ENCODE measurements at regions not wholly inside any gene's neighbourhood (a gene's known extent, or its start where the extent isn't known, plus 50 kb on each side); places are given as distances from the start of the nearest gene placed in this dataset.
"Not testable (repeated sequence)": the region's sequence is repeated elsewhere in the genome, so short reads cannot be mapped to it uniquely, and the experiment has no call there.

DNA sequence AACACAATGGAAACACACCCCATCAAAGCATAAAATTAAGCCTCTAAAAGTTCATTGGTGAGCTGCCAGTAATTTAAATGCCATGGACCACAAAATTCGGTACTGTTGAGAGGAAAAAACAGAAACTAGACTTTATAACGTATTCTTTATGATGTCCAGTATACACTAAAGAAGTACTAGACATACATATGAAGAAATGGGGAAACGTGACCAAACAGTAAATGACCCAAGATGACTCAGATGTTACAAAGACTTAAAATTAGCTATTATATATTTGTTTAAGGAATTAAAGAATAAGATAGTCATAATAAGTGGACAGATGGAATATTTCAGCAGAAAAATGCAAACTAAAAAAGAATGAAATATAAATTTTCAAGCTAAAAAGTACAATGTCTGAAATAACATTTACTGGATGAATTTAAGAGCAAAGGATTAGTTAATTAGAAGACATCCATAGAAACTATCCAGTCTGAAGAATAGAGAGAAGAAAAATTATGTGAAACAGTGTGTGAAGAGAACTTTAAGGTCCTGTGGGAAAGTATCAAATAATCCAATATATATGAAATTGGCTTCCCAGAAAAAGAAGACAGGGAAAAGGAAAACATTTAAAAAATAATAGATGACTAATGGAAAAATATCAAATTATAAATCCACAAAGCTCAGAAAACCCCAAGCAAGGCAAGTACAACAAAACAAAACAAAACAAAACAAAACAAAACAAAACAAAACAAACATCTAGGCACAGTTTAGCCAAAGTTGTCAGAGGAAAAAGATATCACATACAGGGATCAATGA, 69.4 kb downstream of the SAMD9 start:
- no peak for FAIRE-seq

DNA sequence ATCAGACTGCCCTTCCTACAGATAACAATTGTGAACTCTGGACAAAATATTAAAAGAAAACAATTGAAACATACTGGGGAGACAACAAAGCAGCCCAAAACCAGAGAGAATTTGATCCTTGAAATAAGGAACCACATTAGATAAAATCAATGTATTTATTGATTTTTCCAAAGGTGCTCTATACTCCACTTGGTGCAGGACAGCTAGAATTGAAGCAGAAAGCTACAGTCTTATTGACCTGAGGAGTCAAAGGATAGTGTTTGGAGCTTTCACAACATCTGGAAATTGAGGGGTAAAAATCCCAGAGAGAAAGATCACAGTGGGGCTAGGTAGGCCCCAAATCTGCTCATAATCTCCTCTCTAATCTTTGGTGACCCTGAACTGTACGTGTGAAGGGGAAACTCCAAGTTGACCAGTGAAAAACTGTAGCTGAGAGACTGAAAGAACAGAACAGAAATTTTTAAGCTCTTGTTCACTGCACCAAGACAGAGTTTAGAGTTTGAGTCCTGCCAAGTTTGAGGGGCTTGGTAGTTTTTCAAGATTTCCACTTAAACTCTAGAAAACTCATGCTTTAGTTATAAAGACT, 70.2 kb downstream of the SAMD9 start:
- no peak for FAIRE-seq

DNA sequence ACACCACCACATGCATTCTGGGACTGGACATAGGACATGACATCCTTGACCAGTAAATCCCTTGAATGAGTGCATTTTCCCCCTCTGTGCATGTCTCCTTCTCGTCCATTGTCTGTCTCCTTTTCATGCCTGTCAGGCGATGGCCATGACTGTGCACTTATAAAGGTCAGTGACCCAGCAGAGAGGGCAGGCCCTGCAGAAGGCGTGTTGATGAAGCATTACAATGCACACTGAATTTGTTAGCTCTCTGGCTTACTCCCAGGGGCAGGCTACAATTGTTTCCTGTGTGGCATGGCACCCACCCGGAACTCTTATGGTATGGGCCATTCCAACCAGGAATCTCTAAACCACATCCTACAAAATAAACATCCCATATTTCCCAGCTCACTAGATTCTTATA, 71.1 kb downstream of the SAMD9 start:
- FAIRE-seq = no peak

DNA sequence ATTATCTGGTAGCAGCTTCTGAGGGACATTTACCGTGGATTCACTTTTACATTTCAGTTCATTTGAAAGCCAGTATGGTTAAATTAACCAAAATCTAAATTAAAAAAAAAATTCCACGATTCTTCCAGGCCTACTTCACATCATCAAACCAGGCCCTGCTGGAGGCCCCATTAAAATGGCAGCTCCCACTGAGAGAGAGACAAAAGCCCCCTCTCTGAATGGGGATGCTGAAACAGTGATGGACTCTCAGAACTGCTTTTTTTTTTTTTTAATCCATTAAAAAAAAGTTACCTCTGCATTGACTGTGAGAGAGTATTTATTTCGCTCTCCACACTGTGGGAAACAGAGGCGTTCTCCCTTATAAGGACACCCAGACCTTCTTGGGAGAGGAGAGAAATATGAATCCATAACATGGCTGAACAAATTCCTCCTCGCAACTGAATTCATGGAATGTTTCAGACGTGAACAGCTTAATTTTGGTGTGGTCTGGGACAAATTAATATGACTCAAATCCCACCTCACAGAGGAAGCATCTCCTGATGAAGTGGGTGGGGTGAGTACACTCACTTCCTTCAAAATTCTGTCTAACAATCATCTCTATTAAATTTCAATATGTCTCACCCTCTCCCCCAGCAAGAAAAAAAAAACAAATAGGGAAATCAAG, 73.5 kb downstream of the SAMD9 start:
- no peak for FAIRE-seq

DNA sequence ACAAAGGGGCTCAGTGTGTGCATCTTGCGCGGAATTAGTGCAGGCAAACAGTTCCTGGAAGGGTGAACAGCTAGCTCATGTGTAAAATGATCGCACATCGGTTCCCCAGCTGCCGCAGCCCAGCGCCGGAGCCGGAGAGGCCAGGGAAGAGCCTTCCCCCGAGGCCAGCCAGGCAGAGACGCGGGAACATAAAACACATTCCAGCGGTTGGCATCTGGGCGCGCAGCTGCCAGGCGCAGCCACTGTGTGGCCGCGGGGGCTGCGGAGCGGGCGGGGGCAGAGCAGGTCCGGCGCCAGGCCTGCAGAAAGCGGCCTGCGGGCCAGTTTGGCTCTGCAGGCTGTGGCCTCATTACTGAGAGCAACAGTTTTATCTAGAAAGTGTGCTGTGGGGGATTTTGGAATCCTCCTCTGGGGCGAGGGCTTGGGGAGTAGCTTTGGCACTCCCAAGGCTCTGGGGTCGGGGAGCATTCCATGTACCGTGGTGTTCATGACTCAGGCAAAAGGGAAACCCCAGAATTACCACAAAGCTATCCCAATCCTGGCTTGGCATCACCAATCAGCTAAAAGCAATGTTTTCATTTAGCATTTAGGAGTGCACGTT, 74.3 kb downstream of the SAMD9 start:
- no peak for FAIRE-seq

DNA sequence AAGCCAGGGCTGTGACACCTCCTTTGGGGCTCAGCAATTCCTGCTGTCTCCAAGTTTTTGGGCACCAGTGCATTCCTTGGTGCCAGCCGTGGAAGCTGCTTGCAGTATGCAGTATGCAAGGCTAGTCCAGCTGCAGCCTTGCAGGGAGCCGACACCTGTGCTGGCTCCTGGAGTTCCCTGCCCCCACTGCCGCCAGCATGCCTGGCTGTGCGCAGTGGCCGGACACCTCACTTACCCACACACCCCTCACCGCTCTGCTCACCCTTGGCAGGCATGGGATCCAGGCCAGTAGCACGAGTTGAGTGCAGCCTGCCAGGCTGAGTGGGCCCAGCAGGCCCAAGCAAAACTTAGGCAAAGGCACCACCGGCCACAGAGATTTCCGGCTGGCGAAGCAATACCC, 77.4 kb downstream of the SAMD9 start:
- no peak for FAIRE-seq

DNA sequence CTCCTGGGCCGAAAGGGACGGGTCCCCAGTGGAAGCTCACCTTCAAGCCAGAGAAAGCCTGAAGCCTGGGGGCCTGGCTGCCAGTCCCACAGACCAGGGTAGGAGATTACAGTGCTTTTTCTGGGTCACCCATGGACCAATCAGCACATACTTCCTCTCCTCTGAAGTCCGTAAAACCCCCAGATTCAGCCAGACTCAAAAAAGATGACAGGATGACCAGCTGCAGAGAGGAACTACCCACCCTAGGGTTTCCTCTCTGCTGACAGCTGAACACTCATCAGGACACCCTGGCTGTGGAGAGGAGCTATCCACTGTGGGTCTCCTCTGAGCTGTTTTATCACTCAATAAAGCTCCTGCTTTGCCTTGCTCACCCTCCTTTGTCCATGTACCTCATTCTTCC, 78.0 kb downstream of the SAMD9 start:
- FAIRE-seq = no peak

DNA sequence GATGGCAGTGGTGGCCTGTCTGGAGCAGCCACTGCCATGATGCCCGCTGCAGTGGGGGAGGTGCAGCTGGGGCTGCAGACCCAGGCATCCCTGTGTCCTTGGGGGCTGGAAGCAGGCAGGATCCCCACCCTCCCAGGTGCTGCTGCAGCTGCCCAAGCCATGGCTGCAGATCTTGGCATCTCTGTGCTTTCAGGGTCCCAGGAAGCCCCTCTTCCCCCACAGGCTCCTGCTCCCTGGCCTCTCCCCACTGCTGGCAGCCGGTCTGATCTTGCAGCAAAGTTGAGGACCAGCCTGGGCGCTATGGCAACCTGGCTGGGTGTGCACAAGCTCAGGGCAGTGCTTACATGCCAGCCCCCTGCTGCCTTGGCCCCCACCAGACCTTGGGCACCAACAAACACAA, 78.5 kb downstream of the SAMD9 start:
- no peak for FAIRE-seq

DNA sequence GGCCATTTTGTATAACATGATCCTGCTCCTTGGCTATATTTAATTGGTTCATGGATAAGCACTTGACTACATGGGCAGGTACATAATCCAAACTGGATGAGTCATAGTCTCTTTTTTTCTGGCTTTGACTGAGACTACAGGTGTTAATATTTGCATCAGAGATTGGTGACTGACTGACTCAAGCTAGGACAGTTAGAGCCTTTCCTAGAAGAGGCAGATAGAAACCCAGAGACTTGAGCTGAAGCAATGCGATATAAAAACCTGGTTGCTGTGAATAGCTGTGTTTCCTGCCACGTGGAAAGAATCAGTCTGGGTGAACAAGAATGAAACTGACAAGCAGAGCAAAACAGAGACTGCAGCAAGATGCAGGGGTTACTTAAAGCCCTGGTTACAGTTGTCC, 81.0 kb downstream of the SAMD9 start:
- no peak for FAIRE-seq

DNA sequence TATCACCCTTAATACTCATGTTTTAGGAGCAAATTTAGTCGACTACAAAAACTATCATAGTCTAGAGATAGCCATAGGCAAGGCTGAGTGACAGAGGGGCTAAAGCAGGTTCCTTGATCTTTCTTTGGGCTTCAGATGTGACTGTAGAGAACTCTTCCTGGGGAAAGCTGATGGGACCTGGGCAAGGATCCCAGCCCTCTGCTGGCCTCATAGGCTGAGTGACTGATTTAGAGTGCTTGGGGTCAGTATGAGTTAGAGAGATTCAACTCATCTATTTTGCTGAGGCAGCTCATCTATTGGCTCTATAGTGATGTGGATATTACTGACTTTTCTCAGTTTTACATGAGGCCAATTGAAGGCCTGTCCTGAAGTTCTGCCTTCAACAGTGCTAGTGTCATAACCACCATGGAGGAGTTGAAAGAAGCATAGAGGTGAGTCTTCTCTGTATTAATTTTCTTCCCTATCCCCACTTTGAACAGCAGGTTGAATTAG, 81.6 kb downstream of the SAMD9 start:
- FAIRE-seq = no peak

DNA sequence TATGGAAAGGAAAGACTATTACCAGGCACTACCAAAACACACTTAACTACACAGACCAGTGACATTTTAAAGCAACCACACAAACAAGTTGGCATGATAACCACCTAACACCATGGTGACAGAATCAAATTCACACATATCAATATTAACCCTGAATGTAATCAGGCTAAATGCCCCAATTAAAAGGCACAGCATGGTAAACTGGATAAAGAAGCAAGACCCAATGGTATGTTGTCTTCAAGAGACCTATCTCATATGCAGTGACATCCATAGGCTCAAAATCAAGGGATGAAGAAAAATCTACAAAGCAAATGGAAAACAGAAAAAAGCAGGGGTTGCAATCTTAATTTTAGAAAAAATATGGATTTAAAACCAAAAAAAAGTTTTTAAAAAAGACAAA, 86.0 kb downstream of the SAMD9 start:
- FAIRE-seq = no peak

DNA sequence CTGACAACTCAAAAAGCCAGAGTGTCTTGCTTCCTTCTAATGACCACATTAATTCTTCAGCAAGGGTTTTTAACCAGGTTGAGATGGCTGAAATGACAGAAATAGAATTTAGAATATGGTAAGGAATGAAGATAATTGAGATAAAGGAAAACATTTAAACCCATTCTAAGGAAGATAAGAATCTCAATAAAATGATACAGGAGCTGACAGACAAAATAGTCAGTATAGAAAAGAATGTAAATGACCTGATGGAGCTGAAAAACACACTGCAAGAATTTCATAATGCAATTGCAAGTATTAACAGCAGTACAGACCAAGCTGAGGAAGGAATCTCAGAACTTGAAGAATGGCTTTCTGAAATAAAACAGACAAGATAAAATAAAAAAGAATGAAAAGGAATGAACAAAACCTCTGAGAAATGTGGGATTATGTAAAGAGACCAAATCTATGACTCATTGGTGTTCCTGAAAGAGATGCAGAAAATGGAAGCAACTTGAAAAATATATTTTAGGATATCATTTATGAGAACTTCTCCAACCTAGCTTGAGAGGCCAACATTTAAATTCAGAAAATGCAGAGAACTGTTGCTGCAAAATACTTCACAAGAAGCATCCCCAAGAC, 87.1 kb downstream of the SAMD9 start:
- FAIRE-seq = no peak

DNA sequence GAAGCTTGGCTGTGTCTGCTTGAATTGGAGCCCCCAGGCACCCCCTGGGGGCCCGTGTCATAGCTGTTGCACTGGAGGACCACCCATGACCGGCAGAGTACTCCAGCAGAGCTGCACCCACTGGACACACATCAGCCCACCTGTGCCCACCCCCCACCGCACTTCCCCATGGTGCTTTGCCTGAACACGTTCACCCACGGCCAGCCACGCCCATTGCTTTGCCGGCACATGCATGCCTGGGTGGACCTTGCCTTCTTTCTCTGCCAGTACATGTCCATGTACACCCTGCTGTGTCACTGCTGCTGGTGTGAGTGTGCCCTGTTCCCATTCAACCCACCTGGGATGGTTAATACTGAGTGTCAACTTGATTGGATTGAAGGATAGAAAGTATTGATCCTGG, 88.7 kb downstream of the SAMD9 start:
- FAIRE-seq = no peak

DNA sequence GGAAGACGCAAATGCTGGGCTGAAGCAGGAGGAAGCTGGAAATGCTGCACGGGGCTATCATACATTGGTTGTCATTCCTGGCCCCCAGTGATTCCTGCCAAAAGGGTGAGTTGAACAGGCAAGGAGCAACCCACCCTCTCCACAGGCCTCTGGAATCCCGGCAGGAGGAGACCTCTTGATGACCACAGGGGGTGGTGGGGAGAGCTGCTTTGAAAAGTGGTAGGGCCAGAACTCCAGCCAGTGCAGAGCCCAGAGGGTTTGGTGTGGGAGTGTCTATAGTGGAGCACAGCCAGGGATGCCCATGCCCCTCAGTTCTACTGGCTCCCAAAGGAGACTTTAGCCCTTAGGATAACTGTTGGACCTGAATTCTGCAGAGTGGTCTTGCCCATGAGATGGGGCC, 89.2 kb downstream of the SAMD9 start:
- no peak for FAIRE-seq

DNA sequence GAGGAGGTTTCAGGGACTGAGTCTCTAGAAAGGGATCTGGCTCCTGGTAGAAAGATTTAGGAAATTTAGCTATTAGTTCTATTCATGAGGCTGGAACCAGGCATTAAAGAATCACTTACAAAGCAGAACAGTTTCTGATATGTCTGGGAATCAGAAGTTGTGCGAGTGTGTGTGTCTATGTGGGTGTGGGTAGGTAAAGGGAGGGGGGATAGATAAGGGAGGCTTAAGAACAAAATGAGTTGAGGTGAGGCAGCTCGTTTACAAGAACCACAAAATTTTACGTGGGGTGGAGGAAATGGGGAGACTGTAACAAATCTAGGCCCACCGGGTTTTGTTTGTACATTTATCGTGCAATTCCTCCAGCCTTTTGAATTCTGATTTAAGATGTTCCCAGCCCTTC, 90.7 kb downstream of the SAMD9 start:
- no peak for FAIRE-seq

DNA sequence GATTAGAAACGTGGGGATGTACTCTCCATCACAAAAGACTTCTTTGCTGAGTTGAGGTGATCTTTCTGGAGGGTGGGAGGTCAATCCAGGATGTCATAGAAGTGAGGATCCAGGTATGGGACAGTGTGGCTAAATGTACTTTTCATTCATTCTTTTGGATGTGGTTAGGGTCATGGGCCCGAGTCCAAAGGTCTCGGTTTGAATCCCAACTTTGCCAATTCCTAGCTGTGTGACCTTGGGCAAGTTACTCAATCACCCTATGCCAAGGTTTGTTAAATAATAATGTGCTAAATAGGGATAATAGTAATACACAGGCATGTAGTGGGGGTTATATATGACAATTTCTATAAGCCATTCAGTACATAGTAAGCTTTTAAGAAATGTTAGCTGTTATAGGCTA, 91.4 kb downstream of the SAMD9 start:
- no peak for FAIRE-seq

DNA sequence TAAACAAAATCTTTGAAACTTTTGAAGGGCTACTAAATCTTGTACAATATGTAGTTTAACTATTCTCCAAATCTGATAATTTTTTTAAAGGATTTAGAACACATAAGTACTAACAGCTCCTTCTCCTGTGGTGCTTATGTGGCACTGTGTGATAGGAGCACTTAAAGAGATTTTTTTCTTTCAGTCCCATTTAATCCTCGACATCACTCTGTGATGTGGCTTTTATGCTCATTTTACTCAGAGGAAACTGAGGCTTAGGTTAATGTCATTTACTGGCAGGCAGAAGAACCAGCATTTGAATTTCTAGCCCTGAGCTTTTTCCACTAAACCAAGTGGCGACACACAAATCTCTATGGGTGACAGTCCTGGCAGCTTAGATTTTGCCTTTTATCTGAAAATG, 92.4 kb downstream of the SAMD9 start:
- no peak for FAIRE-seq

DNA sequence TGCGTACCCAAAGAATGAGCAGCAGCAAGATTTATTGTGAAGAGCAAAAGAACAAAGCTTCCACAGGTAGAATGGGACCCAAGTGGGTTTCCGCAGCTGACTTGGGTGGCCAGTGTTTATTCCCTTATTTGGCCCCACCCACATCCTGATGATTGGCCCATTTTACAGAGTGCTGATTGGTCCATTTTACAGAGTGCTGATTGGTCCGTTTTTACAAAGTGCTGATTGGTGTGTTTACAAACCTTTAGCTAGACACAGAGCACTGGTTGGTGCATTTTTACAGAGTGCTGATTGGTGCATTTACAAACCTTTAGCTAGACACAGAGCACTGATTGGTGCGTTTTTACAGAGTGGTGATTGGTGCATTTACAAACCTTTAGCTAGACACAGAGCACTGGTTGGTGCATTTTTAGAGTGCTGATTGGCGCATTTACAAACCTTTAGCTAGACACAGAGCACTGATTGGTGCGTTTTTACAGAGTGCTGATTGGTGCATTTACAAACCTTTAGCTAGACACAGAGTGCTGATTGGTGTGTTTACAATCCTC, 94.8 kb downstream of the SAMD9 start:
- not testable (repeated sequence) for FAIRE-seq

DNA sequence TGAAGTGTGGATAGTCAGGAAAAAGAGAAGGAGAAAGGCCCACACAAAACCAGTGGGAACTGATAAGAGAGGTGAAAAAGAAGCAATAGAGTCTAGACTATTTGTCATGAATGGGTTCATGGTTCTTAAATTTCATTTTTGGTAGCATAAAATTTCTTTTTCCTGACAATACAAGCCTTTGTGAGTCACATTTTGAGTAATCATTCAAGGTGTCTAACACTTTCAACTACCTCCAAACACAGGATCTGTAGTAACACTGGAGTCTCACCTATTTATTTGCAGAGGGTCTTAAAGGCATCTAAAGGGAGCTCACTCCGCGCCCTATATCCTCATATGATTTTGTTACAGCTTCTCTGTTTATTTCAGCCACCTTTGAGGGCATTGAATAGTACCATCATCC, 96.0 kb downstream of the SAMD9 start:
- no peak for FAIRE-seq

DNA sequence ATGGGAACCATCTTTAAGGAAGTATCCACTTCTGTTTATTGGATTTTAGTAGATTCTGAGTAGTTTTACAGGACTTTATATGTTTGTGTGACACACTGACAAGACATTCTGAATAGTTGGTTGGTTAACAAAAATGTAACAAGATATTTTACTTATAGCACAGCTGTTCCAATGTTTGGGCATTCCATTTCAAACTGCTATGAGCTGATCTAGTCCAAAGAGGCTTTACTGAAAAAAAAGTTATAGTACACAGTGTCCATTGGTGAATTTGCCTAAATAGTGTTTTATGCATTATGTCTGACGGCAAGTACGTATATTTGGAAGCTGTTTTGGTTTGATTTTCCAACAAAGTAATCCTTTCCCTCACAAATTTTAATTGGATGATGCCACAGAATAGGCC, 99.1 kb downstream of the SAMD9 start:
- no peak for FAIRE-seq

DNA sequence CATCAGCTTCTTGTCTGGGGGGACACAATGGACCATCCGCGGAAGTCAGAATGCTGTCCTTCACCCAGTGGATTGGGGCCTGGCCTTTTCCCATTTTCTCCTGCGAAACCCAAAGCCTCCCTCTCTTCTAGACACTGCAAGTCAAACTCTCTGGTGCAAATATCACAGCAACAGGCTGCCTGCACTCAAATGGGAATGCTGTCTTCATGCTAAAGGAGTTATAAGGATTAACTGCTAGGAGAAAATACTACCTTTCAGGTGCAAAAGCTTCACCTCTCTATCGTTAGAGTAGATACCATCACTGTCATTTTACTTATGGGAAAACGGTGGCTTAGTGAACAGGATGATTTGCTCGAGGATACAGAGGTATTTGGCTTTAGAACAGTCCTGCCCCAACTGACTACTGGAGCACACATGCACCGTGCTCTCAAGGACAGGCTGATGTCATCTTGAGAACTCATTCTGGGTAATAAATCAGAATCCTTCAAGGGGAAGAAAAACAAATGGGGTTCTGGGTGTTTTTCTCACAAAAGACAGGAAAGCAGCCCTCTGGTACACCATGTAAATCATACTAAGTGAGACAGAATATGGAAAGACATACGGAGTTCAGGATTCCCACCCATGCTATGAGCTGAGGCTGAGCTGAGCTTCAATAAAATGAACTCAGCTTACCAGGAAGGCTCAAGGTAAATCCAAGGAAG, 100.9 kb downstream of the SAMD9 start:
- no peak for FAIRE-seq

DNA sequence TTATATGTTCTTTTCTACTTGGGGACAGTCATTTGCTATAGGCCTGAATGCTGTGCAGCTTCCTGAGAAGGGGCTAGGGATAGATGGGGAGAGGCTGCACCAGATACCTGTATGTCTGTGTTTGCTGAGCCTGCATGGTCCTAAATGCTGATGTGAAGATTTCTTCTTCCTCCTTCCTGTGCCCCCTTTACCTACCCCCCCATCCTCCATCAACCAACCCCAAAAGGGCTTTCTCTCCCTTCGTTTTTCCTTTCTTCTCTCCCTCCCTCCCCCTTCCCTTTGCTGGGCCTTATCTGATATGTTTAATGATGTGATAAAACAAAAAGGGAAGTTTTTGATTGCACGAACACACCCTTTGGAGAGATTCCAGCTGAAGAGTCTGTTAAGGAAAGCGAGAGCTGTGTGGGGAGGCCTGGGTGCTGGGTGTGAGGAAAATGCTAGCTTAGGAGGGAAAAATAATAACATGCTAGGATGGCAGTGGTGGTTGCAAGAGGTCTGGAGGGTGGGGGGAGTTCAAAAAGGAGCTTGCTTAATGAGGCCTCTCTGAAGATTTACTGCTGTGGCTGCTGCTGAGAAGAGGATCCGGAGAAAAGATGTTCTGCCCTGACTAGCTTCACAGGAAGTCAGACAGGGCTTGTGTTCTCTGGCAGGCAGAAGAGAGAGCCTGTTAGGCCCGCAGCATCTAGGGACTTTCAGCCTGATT, 101.8 kb downstream of the SAMD9 start:
- FAIRE-seq = no peak

Data from A204.1 (cell line).